ENCODE measurements at regions not wholly inside any gene's neighbourhood (a gene's known extent, or its start where the extent isn't known, plus 50 kb on each side); places are given as distances from the start of the nearest gene placed in this dataset.

DNA sequence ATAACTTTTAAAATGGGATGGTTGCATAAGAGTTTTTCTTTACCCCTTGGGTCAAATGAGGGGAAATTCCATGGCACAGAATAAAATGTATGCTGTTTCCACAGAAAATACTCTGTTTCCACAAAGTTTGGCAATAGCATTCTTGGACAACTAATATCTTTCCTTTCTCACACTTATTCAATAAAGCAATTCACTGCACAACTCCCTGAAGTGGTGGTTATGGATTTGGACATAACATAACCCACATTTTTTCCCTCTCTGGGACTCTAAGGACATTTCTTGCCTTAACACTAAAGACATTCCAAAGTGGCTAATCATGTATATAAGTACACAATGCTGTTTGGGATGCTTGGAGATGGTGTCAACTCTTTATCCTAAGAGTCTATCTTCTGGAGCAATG lies 51.7 kb upstream of the GPM6B start:
- H3K4me1 Mint-ChIP-seq = peaks cover 3% of the 10 kb centered on the region
- Histone ChIP-seq H3K9me3 (ENCODE audit: control insufficient read depth, low read length) (no peaks in the 10 kb centered on the region), H3K27ac (ENCODE audit: low read depth, low read length) (no peak overlapping the region), H3K27me3 (ENCODE audit: control insufficient read depth, insufficient read depth, low read length, poor library complexity, severe bottlenecking) (no peaks in the 10 kb centered on the region), H3K4me1 (ENCODE audit: control insufficient read depth, insufficient read depth, low read length) (no peaks in the 10 kb centered on the region), H3K36me3 (ENCODE audit: control insufficient read depth, insufficient read depth, low read length) (no peaks in the 10 kb centered on the region), H3K4me3 (ENCODE audit: low read length) (no peak overlapping the region), H3K9ac (ENCODE audit: extremely low read depth, low read length, poor library complexity, severe bottlenecking) (no peak overlapping the region)
- H3K27ac Mint-ChIP-seq = no peak overlapping the region
- no peaks in the 10 kb centered on the region for H3K27me3 Mint-ChIP-seq (ENCODE audit: insufficient read depth)
- H3K4me3 Mint-ChIP-seq = no peak overlapping the region
- TF ChIP-seq, protein P1, sequence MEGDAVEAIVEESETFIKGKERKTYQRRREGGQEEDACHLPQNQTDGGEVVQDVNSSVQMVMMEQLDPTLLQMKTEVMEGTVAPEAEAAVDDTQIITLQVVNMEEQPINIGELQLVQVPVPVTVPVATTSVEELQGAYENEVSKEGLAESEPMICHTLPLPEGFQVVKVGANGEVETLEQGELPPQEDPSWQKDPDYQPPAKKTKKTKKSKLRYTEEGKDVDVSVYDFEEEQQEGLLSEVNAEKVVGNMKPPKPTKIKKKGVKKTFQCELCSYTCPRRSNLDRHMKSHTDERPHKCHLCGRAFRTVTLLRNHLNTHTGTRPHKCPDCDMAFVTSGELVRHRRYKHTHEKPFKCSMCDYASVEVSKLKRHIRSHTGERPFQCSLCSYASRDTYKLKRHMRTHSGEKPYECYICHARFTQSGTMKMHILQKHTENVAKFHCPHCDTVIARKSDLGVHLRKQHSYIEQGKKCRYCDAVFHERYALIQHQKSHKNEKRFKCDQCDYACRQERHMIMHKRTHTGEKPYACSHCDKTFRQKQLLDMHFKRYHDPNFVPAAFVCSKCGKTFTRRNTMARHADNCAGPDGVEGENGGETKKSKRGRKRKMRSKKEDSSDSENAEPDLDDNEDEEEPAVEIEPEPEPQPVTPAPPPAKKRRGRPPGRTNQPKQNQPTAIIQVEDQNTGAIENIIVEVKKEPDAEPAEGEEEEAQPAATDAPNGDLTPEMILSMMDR (conservative IDR thresholded peaks at IDR 0.05) = no peak
- peaks cover 56% of the 10 kb centered on the region for H3K9me3 Mint-ChIP-seq
- H3K36me3 Mint-ChIP-seq (ENCODE audit: low read depth) = peaks cover 8% of the 10 kb centered on the region
- no peak for DNase-seq

All from endodermal cell (in vitro differentiated cells).